ENCODE measurements at regions not wholly inside any gene's neighbourhood (a gene's known extent, or its start where the extent isn't known, plus 50 kb on each side); places are given as distances from the start of the nearest gene placed in this dataset.
"Not testable (repeated sequence)": the region's sequence is repeated elsewhere in the genome, so short reads cannot be mapped to it uniquely, and the experiment has no call there.

GRCh38 chr7:16960337-16960965 is 78.7 kb upstream of the AGR3 start:
- no peak for ATAC-seq
- Mint-ChIP-seq H3K36me3 (no peaks in the 10 kb centered on the region), H3K27me3 (no peaks in the 10 kb centered on the region)

GRCh38 chr7:16961641-16962040 is 79.9 kb upstream of the AGR3 start:
- H3K36me3 Mint-ChIP-seq = no peaks in the 10 kb centered on the region
- no peak overlapping the region for H3K4me3 Mint-ChIP-seq
- ATAC-seq (no peak), DNase-seq (ENCODE audit: low spot score) (no peak)
- no peaks in the 10 kb centered on the region for H3K9me3 Mint-ChIP-seq
- H3K27me3 Mint-ChIP-seq = no peaks in the 10 kb centered on the region
- no peak overlapping the region for H3K27ac Mint-ChIP-seq
- no peaks in the 10 kb centered on the region for H3K4me1 Mint-ChIP-seq (ENCODE audit: low read depth in 2 of 2)

More at GRCh38 chr7:16960337-16960965, 78.7 kb upstream of the AGR3 start:
- no peaks in the 10 kb centered on the region for H3K9me3 Mint-ChIP-seq
- H3K4me3 Mint-ChIP-seq = no peak overlapping the region
- DNase-seq (ENCODE audit: low spot score) = no peak
- H3K27ac Mint-ChIP-seq = no peak overlapping the region
- H3K4me1 Mint-ChIP-seq (ENCODE audit: low read depth in 2 of 2) = no peaks in the 10 kb centered on the region

- no peak for ATAC-seq
- Mint-ChIP-seq H3K9me3 (no peaks in the 10 kb centered on the region), H3K27ac (no peak overlapping the region), H3K4me1 (ENCODE audit: low read depth in 2 of 2) (no peaks in the 10 kb centered on the region), H3K27me3 (no peaks in the 10 kb centered on the region), H3K4me3 (no peak overlapping the region), H3K36me3 (no peaks in the 10 kb centered on the region)
- no peak for DNase-seq (ENCODE audit: low spot score)
Observed at GRCh38 chr7:16963044-16963443, 81.3 kb upstream of the AGR3 start.

- H3K36me3 Mint-ChIP-seq, ATAC-seq: not testable (repeated sequence)
Observed at GRCh38 chr7:16965697-16966096, 83.9 kb upstream of the AGR3 start.

GRCh38 chr7:16967300-16967811 is 85.6 kb upstream of the AGR3 start:
- Mint-ChIP-seq H3K4me1 (ENCODE audit: low read depth in 2 of 2) (no peaks in the 10 kb centered on the region), H3K27ac (no peak overlapping the region), H3K4me3 (no peak overlapping the region), H3K36me3 (no peaks in the 10 kb centered on the region), H3K27me3 (peaks cover 0 to 12% of the 10 kb centered on the region in 2 donors), H3K9me3 (no peaks in the 10 kb centered on the region)
- ATAC-seq (no peak), DNase-seq (ENCODE audit: low spot score) (no peak)

More at GRCh38 chr7:16965697-16966096, 83.9 kb upstream of the AGR3 start:
- H3K27me3 Mint-ChIP-seq = peaks cover 0 to 12% of the 10 kb centered on the region in 2 donors
- DNase-seq (ENCODE audit: low spot score); H3K27ac Mint-ChIP-seq; H3K4me3 Mint-ChIP-seq; H3K4me1 Mint-ChIP-seq (ENCODE audit: low read depth in 2 of 2); H3K9me3 Mint-ChIP-seq: not testable (repeated sequence)

GRCh38 chr7:16970732-16971482 is 89.1 kb upstream of the AGR3 start:
- DNase-seq (ENCODE audit: low spot score) (no peak), ATAC-seq (no peak)
- Mint-ChIP-seq H3K9me3 (no peaks in the 10 kb centered on the region), H3K4me3 (no peak overlapping the region), H3K27me3 (peaks cover 0 to 12% of the 10 kb centered on the region in 2 donors), H3K36me3 (no peaks in the 10 kb centered on the region), H3K27ac (no peak overlapping the region), H3K4me1 (ENCODE audit: low read depth in 2 of 2) (peaks cover 2 to 4% of the 10 kb centered on the region in 2 donors)

GRCh38 chr7:16975712-16976111 is 93.9 kb upstream of the AGR3 start:
- no peaks in the 10 kb centered on the region for H3K36me3 Mint-ChIP-seq

GRCh38 chr7:16978358-16979244 is 96.8 kb upstream of the AGR3 start:
- Mint-ChIP-seq H3K4me1 (ENCODE audit: low read depth in 2 of 2) (peaks cover 6 to 10% of the 10 kb centered on the region in 2 donors), H3K4me3 (no peak overlapping the region), H3K27ac (no peak overlapping the region), H3K27me3 (peaks cover 7 to 21% of the 10 kb centered on the region in 2 donors), H3K9me3 (no peaks in the 10 kb centered on the region), H3K36me3 (no peaks in the 10 kb centered on the region)
- no peak for DNase-seq (ENCODE audit: low spot score)
- ATAC-seq = no peak

More at GRCh38 chr7:16975712-16976111, 93.9 kb upstream of the AGR3 start:
- Mint-ChIP-seq H3K4me3 (no peak overlapping the region), H3K4me1 (ENCODE audit: low read depth in 2 of 2) (peaks cover 2 to 4% of the 10 kb centered on the region in 2 donors), H3K9me3 (no peaks in the 10 kb centered on the region), H3K27ac (no peak overlapping the region), H3K27me3 (peaks cover 5 to 10% of the 10 kb centered on the region in 2 donors)
- ATAC-seq (no peak), DNase-seq (ENCODE audit: low spot score) (no peak)

GRCh38 chr7:16980539-16980938 is 98.8 kb upstream of the AGR3 start:
- ATAC-seq (no peak), DNase-seq (ENCODE audit: low spot score) (no peak)
- Mint-ChIP-seq H3K27ac (no peak overlapping the region), H3K4me3 (no peak overlapping the region), H3K27me3 (peaks cover 7 to 21% of the 10 kb centered on the region in 2 donors), H3K36me3 (no peaks in the 10 kb centered on the region), H3K4me1 (ENCODE audit: low read depth in 2 of 2) (peaks cover 6 to 8% of the 10 kb centered on the region in 2 donors), H3K9me3 (no peaks in the 10 kb centered on the region)

GRCh38 chr7:16982640-16983350 is 101.0 kb upstream of the AGR3 start:
- H3K27ac Mint-ChIP-seq = peak overlapping the region in 1 of 2 donors; percentile 24

GRCh38 chr7:16984375-16984774 is 102.6 kb upstream of the AGR3 start:
- Mint-ChIP-seq H3K4me3 (no peak overlapping the region), H3K27ac (no peak overlapping the region)
- DNase-seq (ENCODE audit: low spot score) = no peak

More at GRCh38 chr7:16982640-16983350, 101.0 kb upstream of the AGR3 start:
- Mint-ChIP-seq H3K9me3 (no peaks in the 10 kb centered on the region), H3K4me1 (ENCODE audit: low read depth in 2 of 2) (peaks cover 4 to 6% of the 10 kb centered on the region in 2 donors), H3K36me3 (no peaks in the 10 kb centered on the region), H3K27me3 (peaks cover 7 to 19% of the 10 kb centered on the region in 2 donors), H3K4me3 (peak overlapping the region; percentile 0)
- ATAC-seq = no peak
- DNase-seq (ENCODE audit: low spot score) = no peak

GRCh38 chr7:16985621-16986020 is 103.8 kb upstream of the AGR3 start:
- DNase-seq (ENCODE audit: low spot score) (no peak), ATAC-seq (no peak)
- peaks cover 3 to 18% of the 10 kb centered on the region in 2 donors for H3K27me3 Mint-ChIP-seq
- H3K4me1 Mint-ChIP-seq (ENCODE audit: low read depth in 2 of 2) = peaks cover 4 to 6% of the 10 kb centered on the region in 2 donors
- H3K27ac Mint-ChIP-seq = no peak overlapping the region
- no peak overlapping the region for H3K4me3 Mint-ChIP-seq
- H3K36me3 Mint-ChIP-seq = no peaks in the 10 kb centered on the region
- no peaks in the 10 kb centered on the region for H3K9me3 Mint-ChIP-seq

More at GRCh38 chr7:16984375-16984774, 102.6 kb upstream of the AGR3 start:
- no peak for ATAC-seq
- no peaks in the 10 kb centered on the region for H3K36me3 Mint-ChIP-seq
- peaks cover 3 to 20% of the 10 kb centered on the region in 2 donors for H3K27me3 Mint-ChIP-seq
- peaks cover 4 to 6% of the 10 kb centered on the region in 2 donors for H3K4me1 Mint-ChIP-seq (ENCODE audit: low read depth in 2 of 2)
- H3K9me3 Mint-ChIP-seq = no peaks in the 10 kb centered on the region

- H3K4me3 Mint-ChIP-seq = no peak overlapping the region
- ATAC-seq (no peak), DNase-seq (ENCODE audit: low spot score) (no peak)
- peaks cover 3 to 15% of the 10 kb centered on the region in 2 donors for H3K27me3 Mint-ChIP-seq
- no peaks in the 10 kb centered on the region for H3K9me3 Mint-ChIP-seq
- H3K27ac Mint-ChIP-seq = no peak overlapping the region
- H3K4me1 Mint-ChIP-seq (ENCODE audit: low read depth in 2 of 2) = peaks cover 4 to 6% of the 10 kb centered on the region in 2 donors
- H3K36me3 Mint-ChIP-seq = no peaks in the 10 kb centered on the region
Observed at GRCh38 chr7:16986755-16987154, 105.0 kb upstream of the AGR3 start.
